ENCODE measurements at regions not wholly inside any gene's neighbourhood (a gene's known extent, or its start where the extent isn't known, plus 50 kb on each side); places are given as distances from the start of the nearest gene placed in this dataset.

- H3K4me1 Mint-ChIP-seq = no peaks in the 10 kb centered on the region
Observed at GRCh38 chr3:64392001-64392400, 166.7 kb upstream of the PRICKLE2 start.

GRCh38 chr3:64390893-64391292, 165.6 kb upstream of the PRICKLE2 start:
- H3K9me3 Mint-ChIP-seq = no peaks in the 10 kb centered on the region
- ATAC-seq (replicated peaks) = no peak
- H3K36me3 Mint-ChIP-seq = no peaks in the 10 kb centered on the region
- H3K27ac Mint-ChIP-seq = no peak overlapping the region
- H3K4me3 Mint-ChIP-seq = no peak overlapping the region
- DNase-seq = no peak
- no peaks in the 10 kb centered on the region for H3K27me3 Mint-ChIP-seq
- no peaks in the 10 kb centered on the region for H3K4me1 Mint-ChIP-seq

More at GRCh38 chr3:64392001-64392400, 166.7 kb upstream of the PRICKLE2 start:
- DNase-seq (no peak), ATAC-seq (replicated peaks) (no peak)
- no peaks in the 10 kb centered on the region for H3K9me3 Mint-ChIP-seq
- no peaks in the 10 kb centered on the region for H3K36me3 Mint-ChIP-seq
- no peak overlapping the region for H3K4me3 Mint-ChIP-seq
- H3K27me3 Mint-ChIP-seq = no peaks in the 10 kb centered on the region
- H3K27ac Mint-ChIP-seq = no peak overlapping the region

- H3K9me3 Mint-ChIP-seq = no peaks in the 10 kb centered on the region
Observed at GRCh38 chr3:64388886-64389285, 163.6 kb upstream of the PRICKLE2 start.

GRCh38 chr3:64387688-64388087, 162.4 kb upstream of the PRICKLE2 start:
- Mint-ChIP-seq H3K27me3 (no peaks in the 10 kb centered on the region), H3K27ac (no peak overlapping the region), H3K9me3 (no peaks in the 10 kb centered on the region), H3K4me1 (no peaks in the 10 kb centered on the region), H3K36me3 (no peaks in the 10 kb centered on the region), H3K4me3 (no peak overlapping the region)
- ATAC-seq (replicated peaks) = no peak
- no peak for DNase-seq

More at GRCh38 chr3:64388886-64389285, 163.6 kb upstream of the PRICKLE2 start:
- no peaks in the 10 kb centered on the region for H3K4me1 Mint-ChIP-seq
- H3K27me3 Mint-ChIP-seq = no peaks in the 10 kb centered on the region
- no peak overlapping the region for H3K4me3 Mint-ChIP-seq
- ATAC-seq (replicated peaks) (no peak), DNase-seq (no peak)
- no peaks in the 10 kb centered on the region for H3K36me3 Mint-ChIP-seq
- no peak overlapping the region for H3K27ac Mint-ChIP-seq

GRCh38 chr3:64385277-64385676, 160.0 kb upstream of the PRICKLE2 start:
- Mint-ChIP-seq H3K9me3 (no peaks in the 10 kb centered on the region), H3K27ac (no peak overlapping the region), H3K36me3 (no peaks in the 10 kb centered on the region), H3K4me1 (no peaks in the 10 kb centered on the region), H3K4me3 (no peak overlapping the region), H3K27me3 (no peaks in the 10 kb centered on the region)
- no peak for DNase-seq
- no peak for ATAC-seq (replicated peaks)

GRCh38 chr3:64384561-64384960, 159.3 kb upstream of the PRICKLE2 start:
- Mint-ChIP-seq H3K36me3 (no peaks in the 10 kb centered on the region), H3K27ac (no peak overlapping the region), H3K4me1 (no peaks in the 10 kb centered on the region), H3K4me3 (no peak overlapping the region), H3K27me3 (no peaks in the 10 kb centered on the region), H3K9me3 (no peaks in the 10 kb centered on the region)
- ATAC-seq (replicated peaks) (no peak), DNase-seq (no peak)

GRCh38 chr3:64382153-64382552, 156.9 kb upstream of the PRICKLE2 start:
- Mint-ChIP-seq H3K27me3 (no peaks in the 10 kb centered on the region), H3K4me3 (no peak overlapping the region), H3K36me3 (no peaks in the 10 kb centered on the region), H3K27ac (no peak overlapping the region), H3K9me3 (no peaks in the 10 kb centered on the region), H3K4me1 (no peaks in the 10 kb centered on the region)
- ATAC-seq (replicated peaks) (no peak), DNase-seq (no peak)

- ATAC-seq (replicated peaks) (no peak), DNase-seq (no peak)
- H3K9me3 Mint-ChIP-seq = no peaks in the 10 kb centered on the region
- H3K4me3 Mint-ChIP-seq = no peak overlapping the region
- no peaks in the 10 kb centered on the region for H3K27me3 Mint-ChIP-seq
- H3K36me3 Mint-ChIP-seq = no peaks in the 10 kb centered on the region
- no peak overlapping the region for H3K27ac Mint-ChIP-seq
- H3K4me1 Mint-ChIP-seq = no peaks in the 10 kb centered on the region
Observed at GRCh38 chr3:64381367-64381766, 156.1 kb upstream of the PRICKLE2 start.

- H3K27me3 Mint-ChIP-seq = no peaks in the 10 kb centered on the region
- no peaks in the 10 kb centered on the region for H3K9me3 Mint-ChIP-seq
- H3K4me1 Mint-ChIP-seq = no peaks in the 10 kb centered on the region
- ATAC-seq (replicated peaks) (no peak), DNase-seq (no peak)
- H3K27ac Mint-ChIP-seq = no peak overlapping the region
- no peaks in the 10 kb centered on the region for H3K36me3 Mint-ChIP-seq
- H3K4me3 Mint-ChIP-seq = no peak overlapping the region
Observed at GRCh38 chr3:64380546-64380945, 155.3 kb upstream of the PRICKLE2 start.

GRCh38 chr3:64379221-64379620, 154.0 kb upstream of the PRICKLE2 start:
- no peak for ATAC-seq (replicated peaks)
- no peaks in the 10 kb centered on the region for H3K4me1 Mint-ChIP-seq
- DNase-seq = no peak
- no peaks in the 10 kb centered on the region for H3K36me3 Mint-ChIP-seq
- H3K27me3 Mint-ChIP-seq = no peaks in the 10 kb centered on the region
- no peak overlapping the region for H3K4me3 Mint-ChIP-seq
- H3K9me3 Mint-ChIP-seq = peaks cover 0 to 3% of the 10 kb centered on the region in 2 donors
- H3K27ac Mint-ChIP-seq = no peak overlapping the region

- DNase-seq = no peak
- Mint-ChIP-seq H3K9me3 (peaks cover 0 to 3% of the 10 kb centered on the region in 2 donors), H3K27me3 (no peaks in the 10 kb centered on the region), H3K36me3 (no peaks in the 10 kb centered on the region), H3K4me1 (no peaks in the 10 kb centered on the region), H3K27ac (no peak overlapping the region), H3K4me3 (no peak overlapping the region)
- no peak for ATAC-seq (replicated peaks)
Observed at GRCh38 chr3:64377942-64378341, 152.7 kb upstream of the PRICKLE2 start.

GRCh38 chr3:64375737-64376136, 150.5 kb upstream of the PRICKLE2 start:
- H3K9me3 Mint-ChIP-seq = peaks cover 0 to 3% of the 10 kb centered on the region in 2 donors
- no peak for ATAC-seq (replicated peaks)
- no peak overlapping the region for H3K4me3 Mint-ChIP-seq
- H3K27ac Mint-ChIP-seq = no peak overlapping the region
- no peak for DNase-seq
- no peaks in the 10 kb centered on the region for H3K4me1 Mint-ChIP-seq
- H3K27me3 Mint-ChIP-seq = no peaks in the 10 kb centered on the region
- no peaks in the 10 kb centered on the region for H3K36me3 Mint-ChIP-seq

- no peak overlapping the region for H3K27ac Mint-ChIP-seq
- H3K4me1 Mint-ChIP-seq = no peaks in the 10 kb centered on the region
- peaks cover 0 to 4% of the 10 kb centered on the region in 2 donors for H3K27me3 Mint-ChIP-seq
- ATAC-seq (replicated peaks) (no peak), DNase-seq (no peak)
- H3K4me3 Mint-ChIP-seq = no peak overlapping the region
- H3K36me3 Mint-ChIP-seq = no peaks in the 10 kb centered on the region
- no peaks in the 10 kb centered on the region for H3K9me3 Mint-ChIP-seq
Observed at GRCh38 chr3:64369390-64369789, 144.1 kb upstream of the PRICKLE2 start.

GRCh38 chr3:64368257-64369020, 143.2 kb upstream of the PRICKLE2 start:
- Mint-ChIP-seq H3K4me1 (no peaks in the 10 kb centered on the region), H3K4me3 (no peak overlapping the region), H3K9me3 (no peaks in the 10 kb centered on the region), H3K36me3 (no peaks in the 10 kb centered on the region), H3K27ac (no peak overlapping the region), H3K27me3 (peaks cover 0 to 4% of the 10 kb centered on the region in 2 donors)
- DNase-seq (no peak), ATAC-seq (replicated peaks) (no peak)

- peaks cover 0 to 4% of the 10 kb centered on the region in 2 donors for H3K27me3 Mint-ChIP-seq
- H3K4me3 Mint-ChIP-seq = no peak overlapping the region
- no peak overlapping the region for H3K27ac Mint-ChIP-seq
- H3K36me3 Mint-ChIP-seq = no peaks in the 10 kb centered on the region
- DNase-seq (no peak), ATAC-seq (replicated peaks) (no peak)
- no peaks in the 10 kb centered on the region for H3K9me3 Mint-ChIP-seq
- no peaks in the 10 kb centered on the region for H3K4me1 Mint-ChIP-seq
Observed at GRCh38 chr3:64365877-64366276, 140.6 kb upstream of the PRICKLE2 start.

Measured in stimulated activated naive B cell treated with anti-CD40 and anti-IgM and Interleukin-4, amounts not matched to agents 10 μg/mL and 1 μg/mL and 100 μg/mL, for 72 hours (primary cell).